HG02970 (cell line): ENCODE measurements at regions not wholly inside any gene's neighbourhood (a gene's known extent, or its start where the extent isn't known, plus 50 kb on each side); places are given as distances from the start of the nearest gene placed in this dataset.

Experiments used
- ATAC-seq: cut with Tn5 transposase; IDR thresholded peaks from one replicate; pipeline ENCODE4 v1.9.1; 2021; ENCODE audit warnings: mild to moderate bottlenecking, moderate library complexity, moderate number of reproducible peaks; ENCODE audit not compliant: unreplicated experiment, low FRiP score

DNA sequence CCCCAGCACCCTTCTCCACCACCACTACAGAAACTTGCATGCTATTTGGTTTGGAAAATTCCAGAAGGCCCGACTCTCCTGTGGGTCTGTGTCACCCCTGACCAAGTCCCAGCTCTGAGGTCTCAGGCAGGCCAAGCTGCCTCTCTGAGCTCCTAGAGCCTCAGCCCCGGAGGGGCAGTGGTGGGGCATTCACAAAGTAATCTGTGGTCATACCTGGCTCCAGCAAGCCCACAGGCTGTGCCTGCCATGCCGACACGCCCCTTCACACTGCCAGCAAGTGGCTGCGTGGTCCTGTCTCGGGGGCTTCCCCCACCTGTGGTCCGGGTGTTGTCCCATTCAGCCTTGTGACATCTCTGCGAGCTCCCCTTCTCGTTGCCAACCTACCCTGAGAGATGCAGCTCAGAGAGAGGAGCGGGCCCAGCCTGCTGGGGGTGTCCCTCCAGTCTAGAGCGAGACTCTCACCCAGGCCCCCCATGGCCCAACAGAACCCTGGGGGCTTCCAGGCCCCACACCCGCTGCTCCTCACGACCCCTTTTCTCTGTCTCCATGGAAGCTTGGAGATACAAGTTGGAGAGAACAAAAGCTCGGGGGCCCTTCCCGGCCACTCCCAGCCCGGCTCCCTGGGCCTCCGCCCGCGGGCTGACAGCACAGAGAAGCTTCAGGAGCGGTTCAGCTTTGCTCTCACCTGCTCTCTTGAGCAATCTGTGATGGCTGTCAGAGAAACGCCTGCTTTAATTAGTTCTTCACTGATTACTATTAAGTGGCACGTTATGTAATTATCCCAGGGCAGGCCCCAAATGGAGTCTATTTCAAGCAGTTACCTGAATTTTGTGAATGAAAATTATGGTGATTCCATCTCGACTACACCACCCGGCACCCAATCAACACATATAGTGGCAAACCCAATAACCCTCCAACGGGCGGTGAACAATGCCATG lies 147.7 kb upstream of the PHACTR3 start:
- no peak for ATAC-seq

DNA sequence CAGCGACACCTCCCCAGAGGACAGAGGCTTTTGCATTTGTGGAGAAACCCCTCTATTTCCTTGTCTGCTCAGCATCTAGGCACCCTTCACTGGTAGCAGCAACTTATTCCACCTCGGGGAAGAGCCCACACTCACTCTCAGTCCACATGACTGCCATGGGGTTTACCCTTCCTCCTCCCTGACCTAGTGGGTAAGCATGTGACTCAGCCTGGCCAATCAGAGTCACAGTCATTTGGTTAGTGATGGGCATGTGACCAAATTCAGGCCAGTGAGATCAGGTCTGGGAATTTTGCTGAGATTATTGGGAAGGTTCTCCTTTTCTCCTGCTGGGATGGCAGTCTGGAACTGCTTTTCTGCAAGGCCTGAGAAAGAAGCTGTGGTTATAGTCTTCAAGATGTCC lies 145.7 kb upstream of the PHACTR3 start:
- ATAC-seq: no peak

DNA sequence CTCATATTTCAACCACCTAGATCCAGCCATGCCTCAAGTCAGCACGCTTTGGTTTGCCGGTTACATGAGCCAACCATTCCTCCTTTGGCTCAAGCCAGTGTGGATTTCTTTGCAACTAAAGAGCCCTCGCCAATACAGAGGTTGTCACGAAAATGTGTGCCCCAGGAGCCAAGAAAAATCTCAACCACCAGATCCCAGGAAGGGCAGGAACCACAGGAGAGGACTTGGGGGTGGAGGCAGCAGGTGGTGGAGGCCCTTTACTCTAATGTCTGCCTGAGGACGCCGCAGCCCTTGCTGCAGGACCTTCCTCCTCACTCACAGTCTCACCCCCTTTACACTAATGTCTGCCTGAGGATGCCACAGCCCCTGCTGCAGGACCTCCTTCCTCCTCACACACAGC lies 144.8 kb upstream of the PHACTR3 start:
- ATAC-seq: no peak

DNA sequence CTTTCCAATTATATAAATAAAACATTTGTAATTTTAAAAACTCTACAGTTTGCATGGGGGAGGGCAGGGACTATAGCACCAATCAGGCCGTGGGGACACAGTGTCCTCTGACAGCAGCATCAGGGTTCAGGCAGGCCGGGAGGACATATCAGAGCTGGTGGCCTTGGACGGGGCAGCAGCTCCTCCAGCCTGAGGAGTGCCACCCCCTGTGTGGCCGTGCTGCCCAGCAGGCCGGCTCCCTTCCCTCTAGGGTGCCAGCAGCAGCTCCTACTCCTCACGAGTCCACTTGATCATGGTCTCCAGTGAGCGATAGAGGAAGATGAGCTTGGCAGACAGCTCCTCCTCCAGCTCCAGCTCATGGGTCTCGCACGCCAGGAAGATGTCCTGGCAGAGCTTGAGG lies 144.0 kb upstream of the PHACTR3 start:
- ATAC-seq: no peak

DNA sequence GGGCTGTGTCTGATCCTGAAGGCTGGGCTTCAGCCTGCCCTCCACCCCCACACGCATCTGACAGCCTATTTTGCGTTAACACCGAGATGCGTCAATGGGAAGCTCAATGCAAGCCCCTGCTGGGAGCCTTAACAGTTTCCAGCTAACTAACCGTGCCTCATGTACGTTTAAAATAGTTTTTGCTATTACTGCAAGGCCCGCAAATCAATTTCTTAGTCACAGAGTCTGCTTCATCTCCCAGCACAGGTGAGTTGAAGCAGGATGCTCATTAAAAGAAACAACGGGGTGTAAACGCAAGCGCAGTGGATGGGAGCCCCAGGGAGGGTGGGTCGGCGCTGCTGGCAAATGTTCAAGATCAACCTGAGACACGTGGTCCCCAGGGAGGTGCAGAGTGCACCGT lies 142.8 kb upstream of the PHACTR3 start:
- ATAC-seq: no peak

DNA sequence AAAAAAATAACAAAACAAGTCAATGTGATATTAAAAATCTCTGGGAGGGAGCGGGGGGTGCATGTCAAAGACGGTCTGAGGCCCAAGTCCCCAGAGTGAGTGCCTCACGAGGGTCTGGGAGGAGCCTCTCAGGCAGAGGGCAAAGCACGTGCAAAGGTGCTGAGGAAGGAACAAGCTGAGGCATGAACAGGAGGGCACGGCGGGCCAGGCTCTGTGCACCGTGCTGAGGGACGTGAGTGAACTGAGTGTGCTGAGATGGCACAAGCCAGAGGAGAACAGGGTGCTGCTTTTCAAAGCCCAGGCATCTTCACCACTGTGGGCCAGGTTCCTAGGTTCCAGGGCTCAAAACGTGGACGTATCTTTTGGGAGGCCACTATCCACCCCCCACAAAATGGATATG lies 142.1 kb upstream of the PHACTR3 start:
- ATAC-seq: no peak

DNA sequence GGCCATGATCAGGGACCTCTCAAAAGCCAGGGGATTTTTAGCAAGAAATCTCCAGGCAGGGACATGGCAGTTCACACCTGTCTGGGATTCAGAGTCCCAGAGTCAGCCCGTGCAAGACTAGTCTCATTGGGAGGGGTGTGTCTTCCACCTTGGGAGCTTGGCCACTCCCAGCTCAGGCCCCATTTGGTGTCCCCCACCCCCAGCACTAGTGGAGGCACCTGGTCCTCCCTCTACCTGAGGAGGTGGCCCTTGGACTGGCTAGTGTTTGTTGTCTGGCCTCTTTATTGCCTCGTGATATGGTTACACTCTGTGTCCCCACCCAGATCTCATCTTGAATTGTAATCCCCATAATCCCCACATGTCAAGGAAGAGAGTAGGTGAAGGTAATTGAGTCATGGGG lies 140.8 kb upstream of the PHACTR3 start:
- ATAC-seq: no peak

DNA sequence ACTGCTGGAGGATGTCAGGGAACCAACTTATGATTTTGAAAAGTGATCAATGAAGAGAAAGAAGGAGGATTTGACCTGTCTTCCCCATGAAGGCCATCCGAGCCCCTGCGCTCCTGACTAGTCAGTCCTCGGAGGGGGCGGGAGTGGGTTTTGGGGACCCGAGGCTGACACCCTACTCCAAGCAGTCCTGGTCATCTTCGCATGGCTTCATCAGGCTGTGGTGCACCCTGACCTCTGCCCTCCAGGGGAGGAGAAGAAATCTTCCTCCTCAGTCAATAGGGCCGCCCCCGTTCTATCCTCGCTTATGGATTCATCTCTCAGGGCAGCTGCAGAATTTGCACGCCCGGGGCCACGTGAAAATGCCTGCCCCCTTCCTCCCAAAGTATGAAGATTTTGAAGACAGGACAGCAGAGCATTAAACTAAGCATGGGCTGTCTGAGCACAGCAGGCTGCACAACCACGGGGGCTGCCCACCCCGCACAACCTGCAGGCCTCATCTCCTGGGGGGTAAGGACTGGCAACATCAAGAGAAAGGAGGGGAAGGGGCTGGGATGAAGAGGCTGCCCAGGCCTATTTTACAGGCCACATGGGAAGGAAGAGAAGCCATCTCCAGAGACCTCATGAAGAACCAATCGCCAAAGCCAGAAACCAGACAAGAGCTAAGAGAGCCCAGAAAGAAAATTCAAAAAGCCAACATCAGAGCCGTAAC lies 138.1 kb upstream of the PHACTR3 start:
- no peak for ATAC-seq

DNA sequence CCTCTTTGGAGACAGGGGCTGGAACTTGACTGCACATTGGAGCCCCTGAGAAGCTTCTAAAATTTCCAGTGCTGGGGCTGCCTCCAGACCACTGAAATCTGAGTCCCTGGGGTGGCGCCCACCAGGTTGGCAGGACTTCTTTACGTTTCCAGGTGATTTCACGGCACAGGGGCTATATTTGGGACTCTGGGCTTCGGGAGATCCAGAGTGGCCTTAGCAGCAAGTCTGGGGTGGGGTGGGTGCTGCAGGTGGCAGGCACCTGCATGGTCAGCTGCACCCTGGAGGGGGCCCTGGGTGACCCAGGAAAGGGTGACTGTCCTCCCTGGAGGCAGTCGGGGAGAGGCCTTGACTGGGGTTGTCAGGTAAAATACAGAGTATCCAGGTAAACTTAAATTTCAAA lies 135.5 kb upstream of the PHACTR3 start:
- no peak for ATAC-seq

DNA sequence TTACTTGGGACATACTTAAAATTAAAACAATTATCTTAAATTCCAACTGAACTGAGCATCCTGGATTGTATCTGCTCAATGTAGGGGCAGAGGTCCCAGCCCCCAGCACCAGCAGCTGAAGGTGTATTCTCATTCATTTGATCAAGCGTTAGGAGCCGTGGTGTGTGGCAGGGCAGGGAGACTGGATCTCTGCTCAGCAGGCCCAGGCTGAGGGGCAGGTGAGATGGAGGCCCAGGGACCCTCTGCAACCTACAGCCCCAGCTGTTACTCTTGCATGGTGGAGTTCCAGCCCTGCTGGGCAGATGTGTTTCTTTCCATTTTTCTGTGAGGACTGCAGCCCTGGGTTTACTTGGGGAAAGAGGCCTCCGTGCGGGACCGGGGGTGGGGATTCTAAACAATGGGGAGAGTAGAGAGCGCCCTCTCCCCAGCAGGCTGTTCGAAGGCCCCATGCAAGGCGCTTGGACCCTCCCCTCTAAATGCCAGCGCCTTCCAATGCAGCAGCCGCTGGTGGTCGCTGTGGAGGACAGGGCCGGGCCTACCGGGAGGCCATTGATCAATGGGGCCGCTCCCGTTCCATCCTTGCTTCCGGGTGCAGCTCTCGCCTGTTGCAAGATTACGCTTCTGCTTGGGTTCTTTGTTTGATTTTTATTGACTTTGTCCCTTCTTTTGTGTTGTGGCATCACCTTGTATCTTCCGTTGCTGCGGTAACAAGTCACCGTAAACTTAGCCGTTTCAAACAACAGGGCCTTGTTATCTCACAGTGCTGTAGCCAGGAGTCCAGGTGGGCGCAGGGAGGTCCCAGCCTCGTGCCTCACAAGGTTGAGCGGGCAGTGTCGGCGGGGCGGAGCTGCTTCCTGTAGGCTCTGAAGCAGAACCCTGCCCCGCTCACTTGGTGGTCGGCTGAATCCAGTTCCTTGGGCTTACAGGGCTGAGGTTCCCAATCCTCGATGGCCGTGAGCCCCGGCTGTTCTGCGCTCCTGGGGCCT lies 134.8 kb upstream of the PHACTR3 start:
- no peak for ATAC-seq

DNA sequence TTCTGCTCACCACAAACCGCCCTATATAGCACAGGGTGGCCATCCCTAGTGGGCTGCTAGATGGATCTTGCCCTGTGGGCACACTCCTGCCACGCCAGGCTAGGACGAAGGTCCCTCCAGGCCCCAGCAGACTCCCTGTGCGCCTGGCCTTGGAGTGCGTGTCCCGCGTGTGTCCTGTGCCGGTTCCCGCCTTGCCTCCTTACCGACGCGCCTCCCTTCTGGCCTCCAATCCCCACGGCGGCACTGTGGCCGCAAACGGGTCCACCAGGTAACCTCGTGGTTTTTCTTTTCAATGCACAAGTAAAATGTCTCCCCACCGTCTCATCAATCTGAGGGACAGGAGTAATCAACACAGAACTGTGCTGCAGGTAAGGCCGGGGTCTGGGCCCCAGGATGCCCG lies 133.8 kb upstream of the PHACTR3 start:
- no peak for ATAC-seq

DNA sequence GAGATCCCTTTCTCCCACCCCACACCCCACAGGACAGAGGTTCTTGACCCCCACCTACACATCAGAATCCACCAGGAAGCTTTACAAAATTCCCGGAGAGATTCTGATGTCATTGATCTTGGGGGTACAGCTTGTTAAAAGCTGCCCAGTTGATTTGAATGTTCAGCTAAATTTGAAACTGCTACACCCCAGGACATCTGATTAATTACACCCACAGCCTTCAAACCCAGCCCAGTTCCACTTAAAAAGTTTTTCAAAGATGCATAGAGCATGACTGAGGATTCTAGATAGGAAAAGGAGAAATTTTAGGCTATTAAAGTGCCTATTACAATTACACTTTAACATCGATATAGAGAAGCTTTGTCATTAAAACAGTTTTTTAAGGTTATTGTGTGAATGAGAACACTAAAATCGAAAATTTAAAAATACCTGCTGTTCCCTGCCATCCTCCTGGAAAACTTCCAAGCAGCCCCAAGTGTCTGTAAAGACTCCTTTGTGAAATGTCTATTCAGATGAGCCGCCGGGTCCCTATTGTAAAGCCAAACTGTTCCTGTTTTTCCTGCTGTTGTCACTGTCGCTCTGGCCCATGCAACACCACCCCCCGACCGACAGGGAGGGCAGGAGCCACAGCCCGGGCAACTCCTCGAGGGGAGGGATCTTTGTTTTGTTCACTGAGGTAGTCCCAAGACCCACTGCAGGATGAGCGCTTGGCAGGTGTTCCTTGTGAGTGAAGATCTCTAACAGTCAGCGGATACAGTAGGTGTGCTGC lies 132.5 kb upstream of the PHACTR3 start:
- ATAC-seq: no peak

DNA sequence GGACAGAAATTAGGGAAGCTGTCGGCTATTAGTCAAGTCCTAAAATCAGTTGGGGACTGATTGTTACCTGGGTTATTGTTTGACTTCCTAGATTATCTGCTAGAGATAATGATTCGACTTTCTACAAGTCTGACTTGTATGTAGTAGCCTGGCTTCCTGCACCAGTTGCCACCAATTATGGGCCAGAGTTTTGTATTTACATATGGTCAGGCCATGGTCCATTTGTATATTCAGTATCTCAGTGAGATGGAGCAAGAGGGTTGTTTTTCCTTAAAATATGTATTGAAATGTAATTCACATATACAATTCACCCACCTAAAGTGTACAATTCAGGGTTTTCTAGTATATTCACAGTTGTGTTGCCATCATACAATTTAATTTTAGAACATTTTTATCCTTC lies 130.6 kb upstream of the PHACTR3 start:
- no peak for ATAC-seq

DNA sequence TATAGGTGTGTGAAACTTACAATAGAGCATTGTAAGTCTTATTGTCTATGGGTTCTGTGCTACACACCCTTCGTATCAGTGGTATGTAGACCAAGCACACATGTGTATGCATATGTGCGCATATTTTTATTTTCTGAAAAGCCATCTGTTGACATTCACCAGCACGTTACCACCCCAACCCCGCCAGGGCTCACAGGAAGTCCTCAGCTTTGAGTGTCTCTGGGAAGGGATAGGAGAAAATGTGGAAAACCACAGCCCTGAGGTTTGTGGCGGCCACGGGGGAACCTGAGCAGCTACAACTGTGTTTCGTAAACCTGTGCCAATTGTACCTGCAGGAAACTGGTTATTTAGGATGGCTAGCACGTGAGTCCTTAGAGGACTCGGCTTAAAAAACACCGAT lies 123.3 kb upstream of the PHACTR3 start:
- no peak for ATAC-seq

DNA sequence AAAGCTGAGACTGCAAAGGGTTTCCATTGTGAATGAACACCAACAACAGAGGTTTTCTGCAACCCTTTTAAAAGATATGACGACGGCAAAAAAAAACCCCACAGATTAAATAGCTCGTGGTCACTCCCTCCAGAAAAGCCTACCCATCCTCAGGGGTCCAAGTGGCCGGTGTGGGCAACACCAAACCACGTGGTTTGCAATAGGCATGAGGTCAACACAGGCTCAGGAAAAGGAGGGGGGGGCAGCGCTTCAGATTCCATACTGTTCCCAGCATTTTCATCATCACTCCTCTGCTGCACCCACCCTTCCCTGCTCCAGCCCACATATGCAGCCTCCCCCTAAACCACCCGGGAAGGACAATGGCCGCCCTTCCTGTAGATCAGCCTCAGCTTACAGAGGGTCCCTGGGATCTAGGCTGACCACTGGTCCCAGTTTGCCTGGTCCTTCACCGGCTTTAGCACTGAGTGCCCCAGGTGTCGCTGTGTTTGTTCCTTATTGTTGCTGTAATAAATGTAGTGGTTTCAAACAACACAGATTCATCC lies 122.8 kb upstream of the PHACTR3 start:
- ATAC-seq: no peak

DNA sequence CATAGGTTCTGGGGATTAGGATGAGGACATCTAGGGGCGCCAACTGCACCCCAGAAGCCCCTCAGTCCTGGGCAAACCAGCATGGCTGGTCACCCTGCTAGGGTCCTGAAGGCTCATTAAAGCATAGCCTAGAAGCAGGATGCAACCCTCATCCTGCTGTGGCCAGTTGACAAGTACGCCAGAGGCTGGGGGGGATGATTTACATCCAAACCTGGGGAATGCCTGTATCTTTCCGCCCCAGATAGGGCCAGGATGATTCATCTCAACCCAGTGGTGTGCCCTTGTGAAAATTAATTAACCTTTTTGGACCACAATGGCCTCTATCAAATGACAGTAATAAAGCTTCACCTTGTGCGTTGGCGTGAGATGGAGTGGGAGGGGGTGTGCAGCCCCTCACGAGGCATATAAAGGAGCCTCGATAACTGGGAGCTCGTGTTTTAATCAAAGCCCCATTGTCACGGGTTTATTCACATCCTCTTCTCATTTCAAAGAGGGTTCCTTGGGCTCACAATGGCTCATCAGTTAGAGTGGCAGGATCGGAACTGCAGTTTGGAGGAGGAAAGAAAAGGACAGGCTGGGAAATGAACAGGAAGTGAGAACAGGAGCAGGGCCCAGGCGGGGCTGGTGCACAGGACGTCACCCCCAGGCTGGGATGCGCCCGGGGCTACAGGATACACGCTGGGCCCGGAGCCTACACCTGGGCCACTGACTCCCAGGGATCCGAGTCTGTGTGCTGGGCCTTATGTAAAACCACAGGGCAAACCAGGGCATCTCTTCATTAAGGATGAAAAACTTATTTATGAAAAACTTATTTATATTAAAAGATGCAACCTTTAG lies 121.8 kb upstream of the PHACTR3 start:
- ATAC-seq: no peak

DNA sequence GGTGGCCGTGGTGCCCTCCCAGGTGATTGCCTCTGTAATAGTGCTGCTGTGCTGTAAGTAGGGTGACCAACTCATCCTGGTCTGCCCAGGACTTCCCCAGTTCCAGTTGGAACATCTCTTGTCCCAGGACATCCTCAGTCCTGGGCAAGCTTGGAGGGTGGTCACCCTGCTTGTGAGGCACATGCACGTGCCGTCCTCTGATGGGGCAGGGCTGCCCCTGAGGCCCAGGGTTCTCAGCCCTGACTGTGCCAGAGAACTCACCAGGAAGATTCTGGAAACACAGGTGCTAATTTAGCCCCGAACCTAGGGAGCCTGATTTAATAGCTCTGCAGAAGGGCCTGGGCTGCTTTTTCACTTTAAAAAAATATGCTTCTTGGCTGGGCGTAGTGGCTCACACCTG lies 120.9 kb upstream of the PHACTR3 start:
- no peak for ATAC-seq

DNA sequence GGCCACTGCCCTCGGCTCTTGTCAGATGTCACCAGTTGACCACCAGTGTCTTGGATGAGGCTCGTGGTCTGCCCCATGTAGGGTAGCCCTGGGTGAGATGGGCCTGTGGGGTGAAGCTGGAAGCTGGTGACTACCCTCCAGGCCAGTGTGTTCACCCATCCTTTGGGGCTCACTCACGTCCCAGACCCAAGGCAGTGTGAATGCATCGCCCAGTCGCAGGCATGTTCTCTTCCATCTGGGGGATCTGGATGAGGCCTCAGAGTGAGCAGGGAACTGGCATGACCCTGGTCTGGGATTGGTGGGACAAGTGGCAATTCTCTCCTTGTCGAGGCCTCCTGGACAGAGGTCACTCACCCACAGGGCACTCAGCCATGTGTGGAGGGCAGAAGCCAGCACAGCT lies 120.1 kb upstream of the PHACTR3 start:
- ATAC-seq: no peak
